ENCODE measurements at regions not wholly inside any gene's neighbourhood (a gene's known extent, or its start where the extent isn't known, plus 50 kb on each side); places are given as distances from the start of the nearest gene placed in this dataset.

- Mint-ChIP-seq H3K36me3 (ENCODE audit: low read depth) (no peaks in the 10 kb centered on the region), H3K4me3 (no peak overlapping the region), H3K27ac (no peak overlapping the region), H3K27me3 (ENCODE audit: low read depth) (no peaks in the 10 kb centered on the region), H3K4me1 (ENCODE audit: low read depth) (no peaks in the 10 kb centered on the region), H3K9me3 (ENCODE audit: insufficient read depth) (peaks cover 29% of the 10 kb centered on the region)
- ChIA-PET POLR2A (no interaction called here), CTCF (no interaction called here)
- ATAC-seq (no peak), DNase-seq (no peak)
These were observed 699.3 kb upstream of the ADGRL3 start for GRCh38 chr4:60500810-60501209.

- H3K27me3 Mint-ChIP-seq (ENCODE audit: low read depth) = no peaks in the 10 kb centered on the region
- H3K9me3 Mint-ChIP-seq (ENCODE audit: insufficient read depth) = peaks cover 15% of the 10 kb centered on the region
- ChIA-PET POLR2A (no interaction called here), CTCF (no interaction called here)
- H3K36me3 Mint-ChIP-seq (ENCODE audit: low read depth) = no peaks in the 10 kb centered on the region
- no peak overlapping the region for H3K4me3 Mint-ChIP-seq
- DNase-seq (no peak), ATAC-seq (no peak)
- H3K27ac Mint-ChIP-seq = no peak overlapping the region
- H3K4me1 Mint-ChIP-seq (ENCODE audit: low read depth) = no peaks in the 10 kb centered on the region
These were observed 697.4 kb upstream of the ADGRL3 start for GRCh38 chr4:60502733-60503132.

GRCh38 chr4:60506061-60506460 is 694.1 kb upstream of the ADGRL3 start:
- no peaks in the 10 kb centered on the region for H3K4me1 Mint-ChIP-seq (ENCODE audit: low read depth)

GRCh38 chr4:60522265-60522664 is 677.9 kb upstream of the ADGRL3 start:
- Mint-ChIP-seq H3K27ac (no peak overlapping the region), H3K9me3 (ENCODE audit: insufficient read depth) (peaks cover 7% of the 10 kb centered on the region), H3K27me3 (ENCODE audit: low read depth) (no peaks in the 10 kb centered on the region), H3K4me3 (no peak overlapping the region), H3K4me1 (ENCODE audit: low read depth) (no peaks in the 10 kb centered on the region), H3K36me3 (ENCODE audit: low read depth) (no peaks in the 10 kb centered on the region)
- CTCF ChIA-PET = no interaction called here
- no peak for ATAC-seq
- POLR2A ChIA-PET = no interaction called here
- DNase-seq = no peak

More at GRCh38 chr4:60506061-60506460, 694.1 kb upstream of the ADGRL3 start:
- DNase-seq (no peak), ATAC-seq (no peak)
- Mint-ChIP-seq H3K27me3 (ENCODE audit: low read depth) (no peaks in the 10 kb centered on the region), H3K9me3 (ENCODE audit: insufficient read depth) (peaks cover 11% of the 10 kb centered on the region), H3K27ac (no peak overlapping the region), H3K4me3 (no peak overlapping the region), H3K36me3 (ENCODE audit: low read depth) (no peaks in the 10 kb centered on the region)
- ChIA-PET CTCF (no interaction called here), POLR2A (no interaction called here)

- no peaks in the 10 kb centered on the region for H3K36me3 Mint-ChIP-seq (ENCODE audit: low read depth)
- no peaks in the 10 kb centered on the region for H3K27me3 Mint-ChIP-seq (ENCODE audit: low read depth)
- DNase-seq (no peak), ATAC-seq (no peak)
- no peak overlapping the region for H3K27ac Mint-ChIP-seq
- no peaks in the 10 kb centered on the region for H3K4me1 Mint-ChIP-seq (ENCODE audit: low read depth)
- no peak overlapping the region for H3K4me3 Mint-ChIP-seq
- POLR2A ChIA-PET = no interaction called here
- CTCF ChIA-PET = no interaction called here
- H3K9me3 Mint-ChIP-seq (ENCODE audit: insufficient read depth) = no peaks in the 10 kb centered on the region
These were observed 668.2 kb upstream of the ADGRL3 start for GRCh38 chr4:60531776-60532379.

GRCh38 chr4:60544981-60545380 is 655.1 kb upstream of the ADGRL3 start:
- POLR2A ChIA-PET = no interaction called here
- no peak for DNase-seq
- CTCF ChIA-PET = no interaction called here
- H3K27ac Mint-ChIP-seq = no peak overlapping the region
- ATAC-seq = no peak
- H3K4me3 Mint-ChIP-seq = no peak overlapping the region
- no peaks in the 10 kb centered on the region for H3K4me1 Mint-ChIP-seq (ENCODE audit: low read depth)
- peaks cover 11% of the 10 kb centered on the region for H3K9me3 Mint-ChIP-seq (ENCODE audit: insufficient read depth)
- H3K27me3 Mint-ChIP-seq (ENCODE audit: low read depth) = no peaks in the 10 kb centered on the region
- H3K36me3 Mint-ChIP-seq (ENCODE audit: low read depth) = no peaks in the 10 kb centered on the region

GRCh38 chr4:60562334-60562733 is 637.8 kb upstream of the ADGRL3 start:
- Mint-ChIP-seq H3K27me3 (ENCODE audit: low read depth) (no peaks in the 10 kb centered on the region), H3K27ac (no peak overlapping the region), H3K4me3 (no peak overlapping the region), H3K4me1 (ENCODE audit: low read depth) (no peaks in the 10 kb centered on the region), H3K9me3 (ENCODE audit: insufficient read depth) (peaks cover 14% of the 10 kb centered on the region), H3K36me3 (ENCODE audit: low read depth) (no peaks in the 10 kb centered on the region)
- no peak for DNase-seq
- CTCF ChIA-PET = no interaction called here
- POLR2A ChIA-PET = no interaction called here
- no peak for ATAC-seq

- H3K27ac Mint-ChIP-seq = no peak overlapping the region
- H3K4me3 Mint-ChIP-seq = no peak overlapping the region
- H3K9me3 Mint-ChIP-seq (ENCODE audit: insufficient read depth) = peaks cover 31% of the 10 kb centered on the region
- no peak for DNase-seq
- no peaks in the 10 kb centered on the region for H3K4me1 Mint-ChIP-seq (ENCODE audit: low read depth)
- no peaks in the 10 kb centered on the region for H3K36me3 Mint-ChIP-seq (ENCODE audit: low read depth)
- H3K27me3 Mint-ChIP-seq (ENCODE audit: low read depth) = no peaks in the 10 kb centered on the region
- no peak for ATAC-seq
- POLR2A ChIA-PET = no interaction called here
- CTCF ChIA-PET = no interaction called here
These were observed 634.6 kb upstream of the ADGRL3 start for GRCh38 chr4:60565558-60565957.

- ChIA-PET POLR2A (no interaction called here), CTCF (no interaction called here)
- no peaks in the 10 kb centered on the region for H3K27me3 Mint-ChIP-seq (ENCODE audit: low read depth)
- H3K36me3 Mint-ChIP-seq (ENCODE audit: low read depth) = no peaks in the 10 kb centered on the region
- ATAC-seq (no peak), DNase-seq (no peak)
- H3K27ac Mint-ChIP-seq = no peak overlapping the region
- no peaks in the 10 kb centered on the region for H3K4me1 Mint-ChIP-seq (ENCODE audit: low read depth)
- H3K9me3 Mint-ChIP-seq (ENCODE audit: insufficient read depth) = peaks cover 12% of the 10 kb centered on the region
- no peak overlapping the region for H3K4me3 Mint-ChIP-seq
These were observed 624.8 kb upstream of the ADGRL3 start for GRCh38 chr4:60575336-60575735.

- ChIA-PET POLR2A (no interaction called here), CTCF (no interaction called here)
- H3K27me3 Mint-ChIP-seq (ENCODE audit: low read depth) = no peaks in the 10 kb centered on the region
- DNase-seq (no peak), ATAC-seq (no peak)
- no peaks in the 10 kb centered on the region for H3K36me3 Mint-ChIP-seq (ENCODE audit: low read depth)
- H3K4me1 Mint-ChIP-seq (ENCODE audit: low read depth) = no peaks in the 10 kb centered on the region
- H3K9me3 Mint-ChIP-seq (ENCODE audit: insufficient read depth) = no peaks in the 10 kb centered on the region
- H3K27ac Mint-ChIP-seq = no peak overlapping the region
- H3K4me3 Mint-ChIP-seq = no peak overlapping the region
These were observed 620.8 kb upstream of the ADGRL3 start for GRCh38 chr4:60579335-60579734.

GRCh38 chr4:60581919-60582536 is 618.1 kb upstream of the ADGRL3 start:
- Mint-ChIP-seq H3K9me3 (ENCODE audit: insufficient read depth) (no peaks in the 10 kb centered on the region), H3K4me1 (ENCODE audit: low read depth) (no peaks in the 10 kb centered on the region), H3K4me3 (no peak overlapping the region), H3K27ac (no peak overlapping the region), H3K36me3 (ENCODE audit: low read depth) (no peaks in the 10 kb centered on the region), H3K27me3 (ENCODE audit: low read depth) (no peaks in the 10 kb centered on the region)
- ChIA-PET CTCF (interaction anchor here (1.7 kb wide), 1 partner anchor 36 kb away, joined by 3 read pairs; no protein-coding TSS in a partner anchor), POLR2A (no interaction called here)
- ATAC-seq (no peak), DNase-seq (no peak)

- Mint-ChIP-seq H3K36me3 (ENCODE audit: low read depth) (no peaks in the 10 kb centered on the region), H3K4me3 (no peak overlapping the region), H3K9me3 (ENCODE audit: insufficient read depth) (peaks cover 9% of the 10 kb centered on the region), H3K27me3 (ENCODE audit: low read depth) (no peaks in the 10 kb centered on the region), H3K27ac (no peak overlapping the region), H3K4me1 (ENCODE audit: low read depth) (no peaks in the 10 kb centered on the region)
- CTCF ChIA-PET = no interaction called here
- DNase-seq (no peak), ATAC-seq (no peak)
- POLR2A ChIA-PET = no interaction called here
These were observed 611.6 kb upstream of the ADGRL3 start for GRCh38 chr4:60588556-60588955.

GRCh38 chr4:60589425-60589824 is 610.7 kb upstream of the ADGRL3 start:
- Mint-ChIP-seq H3K36me3 (ENCODE audit: low read depth) (no peaks in the 10 kb centered on the region), H3K27ac (no peak overlapping the region), H3K9me3 (ENCODE audit: insufficient read depth) (peaks cover 10% of the 10 kb centered on the region), H3K4me3 (no peak overlapping the region), H3K27me3 (ENCODE audit: low read depth) (no peaks in the 10 kb centered on the region), H3K4me1 (ENCODE audit: low read depth) (no peaks in the 10 kb centered on the region)
- ChIA-PET POLR2A (no interaction called here), CTCF (no interaction called here)
- ATAC-seq = no peak
- DNase-seq = no peak
